ENCODE measurements at regions not wholly inside any gene's neighbourhood (a gene's known extent, or its start where the extent isn't known, plus 50 kb on each side); places are given as distances from the start of the nearest gene placed in this dataset.

DNA sequence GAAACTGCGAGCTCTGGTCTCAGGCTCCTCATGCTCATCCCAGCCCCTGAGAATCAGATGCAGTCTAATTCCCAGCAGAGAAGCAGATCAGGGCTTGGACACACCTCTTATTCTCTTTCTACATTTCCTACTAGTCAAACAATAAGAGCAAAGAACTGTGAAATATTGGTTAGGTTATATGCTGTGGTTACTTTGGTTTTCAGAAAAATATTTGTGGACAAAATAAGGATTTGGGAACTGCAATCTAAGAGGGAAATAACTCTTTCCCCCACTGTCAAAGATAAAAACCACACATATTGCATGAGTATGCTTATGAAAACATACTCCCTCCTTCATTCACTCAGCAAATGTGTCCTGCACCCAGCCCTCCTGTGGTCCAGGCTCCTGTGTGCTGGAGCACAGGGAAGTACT lies 164.5 kb upstream of the S1PR3 start:
- H2AFZ ChIP-seq (ENCODE audit: low read depth, low read length) = no peak overlapping the region
- no peak overlapping the region for H3K27ac ChIP-seq (ENCODE audit: low read length)
- H3K9ac ChIP-seq (ENCODE audit: low read length) = no peak overlapping the region
- peaks cover 6% of the 10 kb centered on the region for H3K4me1 ChIP-seq (ENCODE audit: low read length)
- no peaks in the 10 kb centered on the region for H3K9me3 ChIP-seq (ENCODE audit: insufficient read depth, low read length)
- no peak overlapping the region for H3K4me3 ChIP-seq (ENCODE audit: low read length)
- H4K20me1 ChIP-seq (ENCODE audit: insufficient read depth, low read length) = 0 out of 2 replicates have a peak, but pooled peaks cover under 1% of the 10 kb centered on the region
- H3K4me2 ChIP-seq (ENCODE audit: low read length) = no peak overlapping the region
- H3K27me3 ChIP-seq (ENCODE audit: low read depth, low read length) = peaks cover 75% of the 10 kb centered on the region
- no peaks in the 10 kb centered on the region for H3K36me3 ChIP-seq (replicated peaks; ENCODE audit: low read depth, low read length)
- no peaks in the 10 kb centered on the region for H3K79me2 ChIP-seq (ENCODE audit: low read length)
- TF ChIP-seq EZH2phosphoT487 (IDR thresholded peaks at IDR 0.05; ENCODE audit: low read depth) (no peak), CTCF (IDR thresholded peaks at IDR 0.05; ENCODE audit: low read depth, low read length) (no peak)

DNA sequence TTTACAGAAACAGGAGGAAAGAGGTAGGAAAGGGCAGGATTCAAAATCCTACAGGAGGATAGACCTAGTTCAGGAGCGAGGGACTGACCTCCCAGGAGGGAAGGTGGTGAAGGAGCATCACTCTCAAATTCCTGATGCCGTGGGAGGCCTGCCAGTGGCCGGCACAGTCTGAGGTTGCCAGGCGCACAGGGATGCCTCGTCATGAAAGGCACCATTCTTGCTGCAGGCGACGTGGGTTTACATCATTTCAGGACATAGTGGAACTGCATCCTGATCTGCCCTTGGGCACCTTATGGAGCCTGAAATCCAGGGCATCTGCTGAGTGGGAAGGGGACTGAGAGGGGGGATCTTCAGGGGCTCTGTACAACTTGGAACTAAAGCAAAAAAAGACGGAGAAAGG lies 163.2 kb upstream of the S1PR3 start:
- Histone ChIP-seq H3K4me2 (ENCODE audit: low read length) (no peak overlapping the region), H4K20me1 (ENCODE audit: insufficient read depth, low read length) (0 out of 2 replicates have a peak, but pooled peaks cover 4% of the 10 kb centered on the region), H3K27ac (ENCODE audit: low read length) (no peak overlapping the region), H3K4me3 (ENCODE audit: low read length) (no peak overlapping the region), H3K36me3 (replicated peaks; ENCODE audit: low read depth, low read length) (no peaks in the 10 kb centered on the region), H2AFZ (ENCODE audit: low read depth, low read length) (no peak overlapping the region), H3K27me3 (ENCODE audit: low read depth, low read length) (peaks cover 87% of the 10 kb centered on the region), H3K4me1 (ENCODE audit: low read length) (peaks cover 13% of the 10 kb centered on the region), H3K9me3 (ENCODE audit: insufficient read depth, low read length) (no peaks in the 10 kb centered on the region), H3K79me2 (ENCODE audit: low read length) (no peaks in the 10 kb centered on the region), H3K9ac (ENCODE audit: low read length) (no peak overlapping the region)
- TF ChIP-seq CTCF (IDR thresholded peaks at IDR 0.05; ENCODE audit: low read depth, low read length) (no peak), EZH2phosphoT487 (IDR thresholded peaks at IDR 0.05; ENCODE audit: low read depth) (no peak)

- no peaks in the 10 kb centered on the region for H3K9me3 ChIP-seq (ENCODE audit: insufficient read depth, low read length)
- no peak overlapping the region for H3K27ac ChIP-seq (ENCODE audit: low read length)
- H4K20me1 ChIP-seq (ENCODE audit: insufficient read depth, low read length) = 0 out of 2 replicates have a peak, but pooled peaks cover 4% of the 10 kb centered on the region
- H3K4me1 ChIP-seq (ENCODE audit: low read length) = peaks cover 13% of the 10 kb centered on the region
- H3K36me3 ChIP-seq (replicated peaks; ENCODE audit: low read depth, low read length) = no peaks in the 10 kb centered on the region
- no peak for TF ChIP-seq CTCF (IDR thresholded peaks at IDR 0.05; ENCODE audit: low read depth, low read length)
- TF ChIP-seq EZH2phosphoT487 (IDR thresholded peaks at IDR 0.05; ENCODE audit: low read depth) = no peak
- H3K79me2 ChIP-seq (ENCODE audit: low read length) = no peaks in the 10 kb centered on the region
- H2AFZ ChIP-seq (ENCODE audit: low read depth, low read length) = no peak overlapping the region
- H3K9ac ChIP-seq (ENCODE audit: low read length) = no peak overlapping the region
- no peak overlapping the region for H3K4me2 ChIP-seq (ENCODE audit: low read length)
- H3K27me3 ChIP-seq (ENCODE audit: low read depth, low read length) = peaks cover 89% of the 10 kb centered on the region
- H3K4me3 ChIP-seq (ENCODE audit: low read length) = no peak overlapping the region
These were observed 162.7 kb upstream of the S1PR3 start for GRCh38 chr9:88828492-88828974.

DNA sequence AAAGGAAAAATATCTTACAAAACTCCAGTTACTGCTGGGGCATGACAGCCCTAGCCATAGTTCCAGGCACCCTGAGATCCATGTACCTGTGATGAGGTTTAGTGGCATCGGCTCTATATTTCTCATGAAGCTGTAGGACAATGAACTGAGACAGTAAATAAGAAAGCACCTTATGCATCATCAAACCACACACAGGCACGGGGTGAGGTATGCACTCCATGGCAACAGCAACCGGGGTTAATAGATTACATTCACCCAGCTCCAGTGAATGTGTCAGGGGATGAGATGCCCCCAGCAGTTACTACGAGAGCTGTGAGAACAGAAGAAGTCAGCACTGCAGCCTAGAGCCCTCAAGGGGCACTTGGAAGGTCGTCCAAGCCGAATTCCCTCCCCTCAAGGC lies 162.0 kb upstream of the S1PR3 start:
- H3K27ac ChIP-seq (ENCODE audit: low read length) = no peak overlapping the region
- H3K27me3 ChIP-seq (ENCODE audit: low read depth, low read length) = peaks cover 93% of the 10 kb centered on the region
- no peak overlapping the region for H3K9ac ChIP-seq (ENCODE audit: low read length)
- no peak for TF ChIP-seq CTCF (IDR thresholded peaks at IDR 0.05; ENCODE audit: low read depth, low read length)
- TF ChIP-seq EZH2phosphoT487 (IDR thresholded peaks at IDR 0.05; ENCODE audit: low read depth) = no peak
- H3K36me3 ChIP-seq (replicated peaks; ENCODE audit: low read depth, low read length) = no peaks in the 10 kb centered on the region
- H3K4me1 ChIP-seq (ENCODE audit: low read length) = peaks cover 13% of the 10 kb centered on the region
- no peak overlapping the region for H3K4me2 ChIP-seq (ENCODE audit: low read length)
- no peak overlapping the region for H2AFZ ChIP-seq (ENCODE audit: low read depth, low read length)
- no peaks in the 10 kb centered on the region for H3K9me3 ChIP-seq (ENCODE audit: insufficient read depth, low read length)
- no peak overlapping the region for H3K4me3 ChIP-seq (ENCODE audit: low read length)
- H3K79me2 ChIP-seq (ENCODE audit: low read length) = no peaks in the 10 kb centered on the region
- peaks cover 4% of the 10 kb centered on the region; the same call in 1 of the 2 replicates for H4K20me1 ChIP-seq (ENCODE audit: insufficient read depth, low read length)
